Glutamatergic neuron (in vitro differentiated cells): ENCODE measurements at regions not wholly inside any gene's neighbourhood (a gene's known extent, or its start where the extent isn't known, plus 50 kb on each side); places are given as distances from the start of the nearest gene placed in this dataset.

Experiments
- DNase-seq: peaks from one replicate; pipeline ENCODE4 v3.0.0; 2022
- H3K27ac Mint-ChIP-seq: one replicate; pipeline ENCODE4 v1.8.0; 2020; ENCODE audit warnings: mild to moderate bottlenecking, mixed read lengths, inconsistent platforms; ENCODE audit not compliant: unreplicated experiment
- H3K27me3 Mint-ChIP-seq: one replicate; pipeline ENCODE4 v1.8.0; 2020; ENCODE audit warnings: mild to moderate bottlenecking, moderate library complexity, mixed read lengths, inconsistent platforms; ENCODE audit not compliant: unreplicated experiment
- H3K36me3 Mint-ChIP-seq: one replicate; pipeline ENCODE4 v1.8.0; 2020; ENCODE audit warnings: mild to moderate bottlenecking, mixed read lengths, inconsistent platforms; ENCODE audit not compliant: unreplicated experiment
- H3K4me1 Mint-ChIP-seq: one replicate; pipeline ENCODE4 v1.8.0; 2020; ENCODE audit warnings: mild to moderate bottlenecking, low read depth, mixed read lengths, inconsistent platforms; ENCODE audit not compliant: unreplicated experiment
- H3K4me3 Mint-ChIP-seq: one replicate; pipeline ENCODE4 v1.8.0; 2020; ENCODE audit warnings: mild to moderate bottlenecking, mixed read lengths, inconsistent platforms; ENCODE audit not compliant: unreplicated experiment
- H3K9me3 Mint-ChIP-seq: one replicate; pipeline ENCODE4 v1.8.0; 2020; ENCODE audit warnings: mild to moderate bottlenecking, moderate library complexity, mixed read lengths, inconsistent platforms; ENCODE audit not compliant: unreplicated experiment
- CTCF ChIP-seq: fragments of 200-600 bp; sonication (generic); IDR thresholded peaks from one replicate; pipeline ENCODE4 v1.5.0; 2021; ENCODE audit not compliant: partially characterized antibody, unreplicated experiment

- Mint-ChIP-seq H3K4me1 (peaks cover 10% of the 10 kb centered on the region), H3K4me3 (no peak overlapping the region), H3K27me3 (no peaks in the 10 kb centered on the region), H3K36me3 (no peaks in the 10 kb centered on the region), H3K9me3 (no peaks in the 10 kb centered on the region), H3K27ac (no peak overlapping the region)
- no peak for DNase-seq
- no peak for TF ChIP-seq CTCF
Observed at GRCh38 chr1:58003059-58003458, 543.5 kb downstream of the OMA1 start.

GRCh38 chr1:58000821-58001220 lies 545.7 kb downstream of the OMA1 start:
- no peaks in the 10 kb centered on the region for H3K27me3 Mint-ChIP-seq
- no peaks in the 10 kb centered on the region for H3K9me3 Mint-ChIP-seq
- H3K36me3 Mint-ChIP-seq, result no peaks in the 10 kb centered on the region
- no peak for DNase-seq
- peaks cover 7% of the 10 kb centered on the region for H3K4me1 Mint-ChIP-seq
- H3K27ac Mint-ChIP-seq, result no peak overlapping the region
- no peak for TF ChIP-seq CTCF
- no peak overlapping the region for H3K4me3 Mint-ChIP-seq

DNA sequence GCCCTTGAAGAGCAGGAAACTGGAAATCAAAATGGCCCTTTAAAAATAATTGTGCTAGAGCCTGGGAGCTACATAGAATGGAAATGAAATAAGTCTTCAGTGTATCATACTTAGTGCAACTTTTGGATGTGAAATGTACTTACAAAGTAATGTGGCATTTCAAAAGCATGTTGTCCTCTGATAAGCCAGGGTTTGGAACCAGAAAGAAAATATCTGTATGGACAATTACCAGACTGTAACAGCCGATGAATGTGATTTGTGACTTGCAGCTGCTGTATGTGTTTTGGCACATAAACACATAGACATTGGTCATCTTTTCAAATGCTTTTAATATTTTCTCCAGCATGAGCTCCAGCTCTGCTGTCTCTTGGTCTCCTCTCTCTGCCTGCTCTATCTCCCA lies 546.4 kb downstream of the OMA1 start:
- H3K9me3 Mint-ChIP-seq, result no peaks in the 10 kb centered on the region
- no peak overlapping the region for H3K27ac Mint-ChIP-seq
- no peaks in the 10 kb centered on the region for H3K27me3 Mint-ChIP-seq
- H3K36me3 Mint-ChIP-seq, result no peaks in the 10 kb centered on the region
- no peak for DNase-seq
- no peak for TF ChIP-seq CTCF
- no peak overlapping the region for H3K4me3 Mint-ChIP-seq
- peaks cover 2% of the 10 kb centered on the region for H3K4me1 Mint-ChIP-seq

DNA sequence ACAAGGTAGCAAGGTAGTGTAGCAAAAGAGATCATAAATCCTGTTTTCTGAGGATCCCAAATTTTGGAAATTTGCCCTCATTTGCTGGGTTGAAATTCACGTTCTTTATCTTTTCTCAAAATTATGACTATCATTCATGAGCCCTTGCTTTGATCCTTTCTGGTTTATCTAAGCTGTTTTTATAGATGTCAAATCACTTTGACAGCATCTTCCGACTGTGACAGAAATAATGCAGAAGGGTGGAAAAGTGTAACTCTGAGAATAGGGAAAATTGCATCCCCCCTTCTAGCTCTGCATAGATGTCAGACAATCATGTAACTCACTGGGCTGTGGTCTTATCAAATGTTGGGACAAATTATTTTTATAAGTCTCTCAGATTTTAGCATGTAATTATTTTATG lies 550.1 kb downstream of the OMA1 start:
- Mint-ChIP-seq H3K36me3 (no peaks in the 10 kb centered on the region), H3K4me3 (no peak overlapping the region), H3K9me3 (no peaks in the 10 kb centered on the region), H3K4me1 (no peaks in the 10 kb centered on the region), H3K27ac (no peak overlapping the region), H3K27me3 (no peaks in the 10 kb centered on the region)
- no peak for TF ChIP-seq CTCF
- DNase-seq, result no peak

DNA sequence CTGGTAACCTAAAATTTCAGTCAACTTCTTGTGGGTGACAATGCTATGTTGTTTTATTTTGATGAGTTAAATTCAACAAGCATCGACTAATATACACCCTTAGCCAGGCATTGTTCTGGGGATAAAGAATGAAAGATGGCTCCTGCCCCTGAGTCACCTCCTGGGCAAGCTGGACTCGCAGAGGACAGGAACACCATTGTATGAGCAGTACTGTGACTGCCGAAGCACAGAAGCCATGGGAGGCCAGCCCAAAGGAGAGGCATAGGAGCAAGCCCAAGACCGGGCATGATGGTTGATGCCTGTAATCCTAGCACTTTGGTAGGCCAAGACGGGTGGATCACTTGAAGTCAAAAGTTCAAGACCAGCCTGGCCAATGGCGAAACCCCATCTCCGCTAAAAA lies 555.2 kb downstream of the OMA1 start:
- Mint-ChIP-seq H3K9me3 (no peaks in the 10 kb centered on the region), H3K36me3 (no peaks in the 10 kb centered on the region), H3K4me1 (peaks cover 2% of the 10 kb centered on the region), H3K4me3 (no peak overlapping the region), H3K27ac (no peak overlapping the region), H3K27me3 (no peaks in the 10 kb centered on the region)
- no peak for DNase-seq
- no peak for TF ChIP-seq CTCF
